Spinal cord (tissue), 9 donors: ENCODE measurements at regions not wholly inside any gene's neighbourhood (a gene's known extent, or its start where the extent isn't known, plus 50 kb on each side); places are given as distances from the start of the nearest gene placed in this dataset.

ENCODE experiments used
- DNase-seq, 6 donors: peaks; one replicate each; pipeline versions ENCODE4 v3.0.0 to v3.0.0-alpha.2; 2013 to 2015; ENCODE audit warnings: low spot score in 6 of 6, low read depth in 4 of 6
- H3K27ac ChIP-seq: one replicate; pipeline ENCODE4 v1.5.1; 2013; ENCODE audit warnings: low read depth, low read length, control low read depth
- H3K27me3 ChIP-seq: one replicate; pipeline ENCODE4 v1.6.1; 2013; ENCODE audit warnings: low read length; ENCODE audit not compliant: control insufficient read depth, insufficient read depth
- H3K36me3 ChIP-seq: one replicate; pipeline ENCODE4 v1.6.1; 2013; ENCODE audit warnings: low read length; ENCODE audit not compliant: control insufficient read depth, insufficient read depth
- H3K4me1 ChIP-seq: one replicate; pipeline ENCODE4 v1.6.1; 2013; ENCODE audit warnings: low read length; ENCODE audit not compliant: control insufficient read depth, insufficient read depth
- H3K4me3 ChIP-seq: one replicate; pipeline ENCODE4 v1.5.1; 2013; ENCODE audit warnings: low read depth, low read length, control low read depth
- H3K9me3 ChIP-seq: one replicate; pipeline ENCODE4 v1.6.1; 2013; ENCODE audit warnings: low read length; ENCODE audit not compliant: control insufficient read depth, insufficient read depth
- WGBS: methylation state at CpG from one replicate; pipeline ENCODE4 v1.1.5; 2013; ENCODE audit warnings: missing lambda C conversion rate; ENCODE audit not compliant: insufficient coverage; 5-methylcytosine and 5-hydroxymethylcytosine counted together
- donor health status: healthy.

DNA sequence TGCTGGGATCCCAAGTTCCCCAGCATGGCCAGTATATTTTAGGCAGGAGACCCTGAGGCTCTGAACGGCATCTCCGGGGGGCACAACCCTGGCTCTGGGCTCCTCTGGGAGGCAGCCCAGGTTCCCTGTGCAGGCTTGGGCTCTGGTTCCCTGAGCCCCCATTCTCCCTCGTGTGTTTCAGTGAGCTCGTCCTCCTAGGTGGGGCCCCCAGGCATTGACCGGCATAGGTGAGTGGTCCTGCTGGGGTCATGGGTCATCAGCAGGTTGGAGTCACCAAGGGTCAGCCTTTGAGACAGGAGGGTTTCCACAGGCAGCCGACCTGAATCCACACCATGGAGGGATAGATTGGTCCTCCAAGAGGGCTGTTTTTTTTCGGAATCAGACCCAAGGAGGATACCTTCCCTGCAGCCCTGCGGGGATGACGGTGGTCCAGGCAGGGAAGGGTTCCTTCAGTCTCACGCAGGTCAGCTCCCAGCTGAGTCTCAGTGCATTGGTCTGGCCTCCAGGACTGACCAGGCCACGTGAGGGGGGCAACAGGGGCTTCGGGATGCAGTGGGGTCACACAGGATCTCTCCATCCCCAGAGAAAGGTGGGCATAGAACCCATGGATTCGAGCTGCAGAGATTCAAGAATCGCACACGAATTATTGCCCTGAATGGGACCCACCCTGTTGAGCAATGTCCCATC, 226.0 kb downstream of the SNRPN start:
- Histone ChIP-seq H3K4me1 (no peaks in the 10 kb centered on the region), H3K27ac (no peak overlapping the region), H3K36me3 (peaks cover 69% of the 10 kb centered on the region), H3K27me3 (no peaks in the 10 kb centered on the region), H3K4me3 (no peak overlapping the region), H3K9me3 (peaks cover 5% of the 10 kb centered on the region)
- WGBS = 70% methylated on average over 15 of the region's 15 CpGs
- DNase-seq = no peak

DNA sequence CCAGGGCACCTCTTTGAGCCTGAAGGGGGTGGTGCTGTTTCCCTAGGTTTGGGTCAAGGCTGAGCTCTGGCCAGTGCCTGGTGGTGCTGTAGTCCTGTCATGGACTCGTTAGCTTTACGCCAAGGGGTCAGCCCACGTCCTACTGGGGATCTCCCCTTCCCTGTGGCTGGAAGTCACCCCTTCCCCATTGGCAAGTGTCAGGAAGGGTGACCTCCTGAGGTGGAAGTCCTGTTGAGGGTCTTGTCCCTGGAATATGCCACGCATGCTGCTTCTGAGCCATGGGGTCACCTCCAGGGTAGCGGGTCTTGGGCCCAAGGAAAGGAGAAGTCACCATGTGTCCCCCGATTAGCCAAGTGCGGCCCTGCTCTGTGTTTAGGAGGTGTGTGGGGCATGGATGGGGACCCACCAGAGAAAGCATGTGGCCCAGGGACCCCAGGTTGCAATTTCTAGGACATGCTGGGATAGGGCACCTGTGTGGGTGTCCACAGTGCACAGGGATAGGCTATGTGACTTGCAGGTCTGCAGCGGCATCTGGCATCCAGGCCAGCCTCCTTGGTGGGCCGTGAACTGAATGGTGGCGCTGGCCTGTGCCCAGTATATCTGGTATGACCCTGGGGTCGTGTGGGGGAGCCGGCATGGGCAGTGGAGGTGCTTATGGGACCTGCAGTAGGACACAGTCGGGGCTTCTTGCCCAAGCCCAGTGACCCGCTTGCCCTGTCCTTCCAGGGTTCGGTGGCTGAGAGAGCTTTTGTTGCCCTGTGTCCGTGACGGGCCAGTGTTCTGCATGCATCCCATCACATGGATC, 226.7 kb downstream of the SNRPN start:
- 88% methylated on average over 16 of the region's 17 CpGs for WGBS
- H3K4me1 ChIP-seq = no peaks in the 10 kb centered on the region
- peaks cover 8% of the 10 kb centered on the region for H3K9me3 ChIP-seq
- no peak for DNase-seq
- H3K36me3 ChIP-seq = peaks cover 70% of the 10 kb centered on the region
- H3K27ac ChIP-seq = no peak overlapping the region
- no peaks in the 10 kb centered on the region for H3K27me3 ChIP-seq
- no peak overlapping the region for H3K4me3 ChIP-seq

DNA sequence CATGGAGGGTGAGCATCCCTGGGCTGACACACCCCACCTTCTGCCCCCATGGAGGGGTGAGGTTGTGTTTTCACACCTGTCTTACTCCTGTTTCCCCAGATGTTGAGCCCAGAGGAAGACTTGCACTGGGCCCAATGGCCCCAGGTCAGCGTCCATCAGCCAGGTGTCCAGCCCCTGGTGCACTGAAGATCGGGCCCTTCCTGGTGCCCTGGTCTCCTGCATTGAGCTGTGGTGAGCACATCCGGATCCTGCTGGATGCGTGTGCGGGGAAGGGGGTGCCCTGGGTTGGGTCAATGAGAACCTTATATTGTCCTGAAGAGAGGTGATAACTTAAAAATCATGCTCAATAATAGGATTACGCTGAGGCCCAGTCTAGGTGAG, 227.3 kb downstream of the SNRPN start:
- no peak for DNase-seq
- no peaks in the 10 kb centered on the region for H3K27me3 ChIP-seq
- no peak overlapping the region for H3K4me3 ChIP-seq
- H3K9me3 ChIP-seq = peaks cover 8% of the 10 kb centered on the region
- 81% methylated on average over 6 of the region's 6 CpGs for WGBS
- H3K4me1 ChIP-seq = no peaks in the 10 kb centered on the region
- H3K36me3 ChIP-seq = peaks cover 71% of the 10 kb centered on the region
- no peak overlapping the region for H3K27ac ChIP-seq

DNA sequence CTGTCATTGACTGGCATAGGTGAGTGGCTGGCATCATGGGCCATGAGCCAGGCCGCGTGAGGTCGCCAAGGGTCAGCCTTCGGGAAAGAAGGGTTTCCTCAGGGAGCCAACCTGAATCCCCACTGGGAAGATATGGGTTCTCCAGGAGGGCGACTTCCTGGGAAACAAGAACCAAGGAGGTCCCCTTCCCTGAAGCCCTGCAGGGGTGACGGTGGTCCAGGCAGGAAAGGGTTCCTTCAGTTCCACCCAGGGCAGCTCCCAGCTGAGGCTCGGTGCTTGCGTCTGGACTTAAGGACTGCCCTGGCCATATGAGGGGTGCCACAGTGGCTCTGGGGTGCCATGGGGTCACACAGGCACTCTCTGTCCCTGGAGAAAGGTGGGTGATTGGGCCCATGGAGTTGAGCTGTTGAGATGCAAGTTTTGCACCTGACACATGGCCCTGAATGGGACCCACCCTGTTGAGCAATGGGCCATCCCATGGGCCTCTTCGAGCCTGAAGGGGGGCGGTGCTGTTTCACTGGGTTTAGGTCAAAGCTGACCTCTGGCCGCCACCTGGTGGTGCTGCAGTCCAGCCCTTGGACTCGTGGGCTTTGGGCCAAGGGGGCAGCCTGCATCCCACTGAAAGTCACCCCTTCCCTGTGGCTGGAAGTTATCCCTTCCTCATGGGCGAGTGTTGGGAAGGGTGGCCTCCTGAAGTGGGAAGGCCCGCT, 228.1 kb downstream of the SNRPN start:
- DNase-seq = no peak
- Histone ChIP-seq H3K9me3 (peaks cover 8% of the 10 kb centered on the region), H3K4me3 (no peak overlapping the region), H3K27ac (no peak overlapping the region), H3K36me3 (peaks cover 70% of the 10 kb centered on the region), H3K27me3 (no peaks in the 10 kb centered on the region), H3K4me1 (no peaks in the 10 kb centered on the region)
- 83% methylated on average over 14 of the region's 14 CpGs for WGBS

DNA sequence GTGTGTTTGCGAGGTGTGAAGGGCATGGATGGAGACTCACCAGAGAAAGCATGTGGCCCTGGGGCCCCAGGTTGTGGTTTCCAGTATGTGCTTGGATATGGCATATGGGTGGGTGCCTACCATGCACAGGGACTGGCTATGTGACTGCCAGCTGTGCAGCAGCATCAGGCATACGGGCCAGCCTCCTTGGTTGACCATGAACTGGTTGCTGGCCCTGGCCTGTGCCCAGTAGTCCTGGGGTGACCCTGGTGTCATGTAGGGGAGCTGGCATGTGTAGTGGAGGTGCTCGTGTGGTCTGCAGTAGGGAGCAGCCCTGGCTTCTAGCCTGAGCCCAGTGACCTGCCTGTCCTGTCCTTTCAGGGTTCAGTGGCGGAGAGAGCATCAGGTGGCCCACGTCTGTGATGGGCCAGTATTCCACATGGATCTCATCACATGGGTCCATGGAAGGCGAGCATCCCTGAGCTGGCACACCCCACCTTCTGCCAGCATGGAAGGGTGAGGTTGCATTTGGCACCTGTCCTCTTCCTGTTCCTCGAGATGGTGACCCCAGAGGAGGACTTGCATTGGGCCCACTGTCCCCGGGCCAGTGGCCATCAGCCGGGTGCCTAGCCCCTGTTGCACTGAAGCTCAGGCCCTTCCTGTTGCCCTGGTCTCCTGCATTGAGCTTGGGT, 228.9 kb downstream of the SNRPN start:
- DNase-seq = no peak
- 79% methylated on average over 9 of the region's 9 CpGs for WGBS
- H3K27ac ChIP-seq = no peak overlapping the region
- peaks cover 73% of the 10 kb centered on the region for H3K36me3 ChIP-seq
- peaks cover 7% of the 10 kb centered on the region for H3K9me3 ChIP-seq
- H3K4me1 ChIP-seq = no peaks in the 10 kb centered on the region
- H3K4me3 ChIP-seq = no peak overlapping the region
- no peaks in the 10 kb centered on the region for H3K27me3 ChIP-seq

DNA sequence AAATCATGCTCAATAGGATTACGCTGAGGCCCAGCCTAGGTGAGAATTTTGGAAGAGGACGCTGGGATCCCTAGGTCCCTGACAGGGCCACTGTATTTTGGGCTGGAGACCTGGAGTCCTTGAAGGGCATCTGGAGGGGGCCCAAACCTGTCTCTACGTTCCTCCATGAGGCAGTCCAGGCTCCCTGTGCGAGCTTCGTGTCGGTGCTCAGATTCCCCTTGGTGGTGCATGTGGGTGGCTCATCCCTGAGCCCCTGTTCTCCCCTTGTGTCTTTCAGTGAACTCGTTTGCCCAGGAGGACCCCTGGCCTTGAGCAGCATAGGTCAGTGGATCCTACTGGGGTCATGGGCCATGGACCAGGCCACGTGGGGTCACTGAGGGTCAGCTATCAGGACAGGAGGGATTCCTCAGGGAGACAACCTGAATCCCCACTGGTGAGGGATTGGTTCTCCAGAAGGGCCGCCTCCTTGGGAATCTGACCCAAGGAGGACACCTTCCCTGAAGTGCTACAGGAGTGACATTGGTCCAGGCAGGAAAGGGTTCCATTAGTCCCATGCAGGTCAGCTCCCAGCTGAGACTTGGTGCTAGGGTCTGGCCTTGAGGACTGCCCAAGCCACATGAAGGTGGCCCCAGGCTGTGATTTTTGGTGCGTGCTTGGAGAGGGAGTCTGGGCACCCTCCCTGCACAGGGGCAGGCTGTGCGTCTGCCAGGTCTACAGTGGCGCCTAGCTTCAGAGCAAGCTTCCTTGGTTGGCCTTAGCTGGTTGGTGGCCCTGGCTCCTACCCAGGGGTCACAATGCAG, 229.8 kb downstream of the SNRPN start:
- Histone ChIP-seq H3K4me1 (no peaks in the 10 kb centered on the region), H3K9me3 (peaks cover 7% of the 10 kb centered on the region), H3K36me3 (peaks cover 74% of the 10 kb centered on the region), H3K4me3 (no peak overlapping the region), H3K27ac (no peak overlapping the region), H3K27me3 (no peaks in the 10 kb centered on the region)
- 86% methylated on average over 12 of the region's 12 CpGs for WGBS
- no peak for DNase-seq

DNA sequence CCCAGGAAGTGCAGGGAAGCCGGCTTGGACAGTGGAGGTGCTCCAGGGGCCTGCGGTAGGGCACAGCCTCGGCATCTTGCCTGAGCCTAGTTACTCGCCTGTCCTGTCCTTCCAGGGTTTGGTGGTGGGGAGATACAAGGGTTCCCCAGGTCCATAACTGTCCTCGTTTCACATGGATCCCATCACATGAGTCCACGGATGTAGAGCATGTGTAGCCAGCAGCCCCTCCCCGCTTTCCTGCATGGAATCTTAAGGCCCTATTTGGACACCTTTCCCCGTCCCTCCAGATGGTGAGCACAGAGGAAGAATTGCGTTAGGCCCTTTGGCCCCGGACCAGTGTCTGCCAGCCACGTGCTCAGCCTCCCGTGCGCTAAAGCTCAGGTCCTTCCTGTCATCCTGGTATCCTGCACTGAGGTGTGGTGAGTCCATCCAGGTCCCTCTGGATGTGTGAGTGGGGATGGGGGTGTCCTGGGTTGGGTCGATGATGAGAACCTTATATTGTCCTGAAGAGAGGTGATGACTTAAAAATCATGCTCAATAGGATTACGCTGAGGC, 230.4 kb downstream of the SNRPN start:
- Histone ChIP-seq H3K4me1 (no peaks in the 10 kb centered on the region), H3K27me3 (no peaks in the 10 kb centered on the region), H3K27ac (no peak overlapping the region), H3K4me3 (no peak overlapping the region), H3K9me3 (peaks cover 5% of the 10 kb centered on the region), H3K36me3 (peaks cover 78% of the 10 kb centered on the region)
- 71% methylated on average over 13 of the region's 15 CpGs for WGBS
- no peak for DNase-seq

DNA sequence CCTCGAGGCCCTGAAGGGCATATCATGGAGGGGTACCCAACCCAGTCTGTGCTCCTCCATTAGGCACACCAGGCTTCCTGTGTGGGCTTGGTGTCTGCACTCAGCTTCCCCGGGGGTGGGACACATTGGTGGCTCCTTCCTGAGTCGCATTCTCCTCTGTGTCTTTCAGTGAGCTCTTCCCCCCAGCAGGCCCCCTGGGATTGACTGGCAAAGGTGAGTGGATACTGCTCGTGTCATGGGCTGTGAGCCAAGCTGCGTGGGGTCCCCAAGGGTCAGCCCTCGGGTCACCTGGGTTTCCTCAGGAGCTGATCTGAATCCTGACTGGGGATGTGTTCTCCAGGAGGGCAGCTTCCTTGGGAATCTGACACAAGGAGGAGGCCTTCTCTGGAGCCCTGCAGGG, 231.0 kb downstream of the SNRPN start:
- no peaks in the 10 kb centered on the region for H3K4me1 ChIP-seq
- 66% methylated on average over 5 of the region's 6 CpGs for WGBS
- no peaks in the 10 kb centered on the region for H3K27me3 ChIP-seq
- no peak for DNase-seq
- peaks cover 77% of the 10 kb centered on the region for H3K36me3 ChIP-seq
- H3K9me3 ChIP-seq = peaks cover 5% of the 10 kb centered on the region
- H3K27ac ChIP-seq = no peak overlapping the region
- H3K4me3 ChIP-seq = no peak overlapping the region

DNA sequence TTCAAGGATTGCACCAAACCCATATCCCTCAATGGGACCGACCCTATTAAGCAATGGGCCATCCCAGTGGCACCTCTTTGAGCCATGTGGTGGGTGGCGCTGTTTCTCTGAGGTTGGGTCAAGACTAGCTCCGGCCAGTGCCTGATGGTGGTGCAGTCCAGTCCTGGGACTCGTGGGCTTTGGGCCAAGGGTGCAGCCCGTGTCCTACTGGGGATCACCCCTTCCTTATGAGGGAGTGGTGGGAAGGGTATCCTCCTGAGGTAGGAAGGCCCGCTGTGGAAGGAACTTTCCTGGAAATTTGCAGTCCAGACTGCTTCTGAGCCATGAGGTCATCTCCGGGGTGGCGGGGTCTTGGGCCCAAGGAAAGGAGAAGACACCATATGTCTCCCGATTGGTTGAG, 231.6 kb downstream of the SNRPN start:
- no peaks in the 10 kb centered on the region for H3K4me1 ChIP-seq
- DNase-seq = no peak
- WGBS = 89% methylated on average over 8 of the region's 9 CpGs
- H3K36me3 ChIP-seq = peaks cover 80% of the 10 kb centered on the region
- H3K27me3 ChIP-seq = no peaks in the 10 kb centered on the region
- H3K4me3 ChIP-seq = no peak overlapping the region
- peaks cover 5% of the 10 kb centered on the region for H3K9me3 ChIP-seq
- no peak overlapping the region for H3K27ac ChIP-seq
